ENCODE measurements at regions not wholly inside any gene's neighbourhood (a gene's known extent, or its start where the extent isn't known, plus 50 kb on each side); places are given as distances from the start of the nearest gene placed in this dataset.

GRCh38 chr13:85651440-85651839 lies 147.8 kb downstream of the SLITRK6 start:
- Histone ChIP-seq H4K20me1 (ENCODE audit: insufficient read depth, poor library complexity, severe bottlenecking) (no peaks in the 10 kb centered on the region), H3K36me3 (replicated peaks; ENCODE audit: insufficient read depth, low read depth) (no peaks in the 10 kb centered on the region), H3K27ac (no peak overlapping the region), H3K9me2 (replicated peaks; ENCODE audit: insufficient read depth) (no peaks in the 10 kb centered on the region), H3K27me3 (no peaks in the 10 kb centered on the region), H3K79me2 (no peaks in the 10 kb centered on the region), H3K4me3 (no peak overlapping the region), H3K9me3 (ENCODE audit: low read depth) (no peaks in the 10 kb centered on the region), H3K4me2 (no peak overlapping the region), H2AFZ (no peak overlapping the region), H3K4me1 (ENCODE audit: insufficient read depth) (no peaks in the 10 kb centered on the region)
- TF ChIP-seq, protein P1, sequence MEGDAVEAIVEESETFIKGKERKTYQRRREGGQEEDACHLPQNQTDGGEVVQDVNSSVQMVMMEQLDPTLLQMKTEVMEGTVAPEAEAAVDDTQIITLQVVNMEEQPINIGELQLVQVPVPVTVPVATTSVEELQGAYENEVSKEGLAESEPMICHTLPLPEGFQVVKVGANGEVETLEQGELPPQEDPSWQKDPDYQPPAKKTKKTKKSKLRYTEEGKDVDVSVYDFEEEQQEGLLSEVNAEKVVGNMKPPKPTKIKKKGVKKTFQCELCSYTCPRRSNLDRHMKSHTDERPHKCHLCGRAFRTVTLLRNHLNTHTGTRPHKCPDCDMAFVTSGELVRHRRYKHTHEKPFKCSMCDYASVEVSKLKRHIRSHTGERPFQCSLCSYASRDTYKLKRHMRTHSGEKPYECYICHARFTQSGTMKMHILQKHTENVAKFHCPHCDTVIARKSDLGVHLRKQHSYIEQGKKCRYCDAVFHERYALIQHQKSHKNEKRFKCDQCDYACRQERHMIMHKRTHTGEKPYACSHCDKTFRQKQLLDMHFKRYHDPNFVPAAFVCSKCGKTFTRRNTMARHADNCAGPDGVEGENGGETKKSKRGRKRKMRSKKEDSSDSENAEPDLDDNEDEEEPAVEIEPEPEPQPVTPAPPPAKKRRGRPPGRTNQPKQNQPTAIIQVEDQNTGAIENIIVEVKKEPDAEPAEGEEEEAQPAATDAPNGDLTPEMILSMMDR (IDR thresholded peaks at IDR 0.05; ENCODE audit: poor library complexity): no peak
- TF ChIP-seq EZH2phosphoT487 (IDR thresholded peaks at IDR 0.05; ENCODE audit: low read depth, severe bottlenecking, unreplicated experiment) (no peak), EZH2 (IDR thresholded peaks at IDR 0.05; ENCODE audit: borderline replicate concordance) (no peak)
- DNase-seq (ENCODE audit: low spot score): no peak
- WGBS (ENCODE audit: low lambda C conversion rate, missing lambda C conversion rate): 64% methylated on average over 4 of the region's 4 CpGs

DNA sequence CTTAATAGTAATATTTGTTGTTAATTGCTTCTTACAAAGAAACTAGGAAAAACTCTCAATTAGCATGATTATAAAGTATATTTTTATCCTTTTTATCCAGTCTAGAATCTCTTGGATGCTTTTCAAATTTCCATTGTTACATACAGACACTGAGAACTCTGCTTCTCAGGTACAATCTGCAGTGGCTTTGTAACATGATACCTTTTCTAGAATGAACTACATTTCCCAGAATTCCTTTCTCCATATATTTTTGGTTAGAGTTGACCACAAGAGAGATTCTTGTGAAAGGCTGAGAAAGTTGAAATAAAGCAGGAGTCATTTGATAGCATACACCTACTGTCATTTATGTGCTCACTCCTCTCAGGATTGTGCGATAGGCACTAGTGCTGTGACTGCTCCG lies 148.6 kb downstream of the SLITRK6 start:
- no peaks in the 10 kb centered on the region for H3K9me2 ChIP-seq (replicated peaks; ENCODE audit: insufficient read depth)

DNA sequence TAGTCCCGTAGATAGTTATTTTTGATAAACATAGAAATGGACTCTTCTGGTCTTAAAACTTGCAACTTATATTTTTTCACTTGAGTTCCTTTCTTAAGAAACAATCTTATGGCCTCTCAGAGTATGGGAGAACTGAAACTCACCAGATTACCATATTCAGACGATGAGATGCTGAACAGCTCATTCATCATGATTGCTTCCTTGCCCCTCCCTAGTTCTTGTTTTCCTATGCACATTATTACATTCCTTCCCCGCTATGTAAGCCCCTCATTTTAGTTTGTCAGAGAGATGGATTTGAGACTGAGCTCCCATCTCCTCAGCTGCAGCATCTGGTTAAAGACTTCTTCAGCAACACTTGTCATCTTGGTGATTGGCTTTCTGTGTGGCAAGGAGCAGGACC lies 158.5 kb downstream of the SLITRK6 start:
- Histone ChIP-seq H3K27me3 (no peaks in the 10 kb centered on the region), H3K9me3 (ENCODE audit: low read depth) (no peaks in the 10 kb centered on the region), H3K4me3 (no peak overlapping the region), H3K27ac (no peak overlapping the region), H3K9me2 (replicated peaks; ENCODE audit: insufficient read depth) (no peaks in the 10 kb centered on the region), H3K79me2 (no peaks in the 10 kb centered on the region), H4K20me1 (ENCODE audit: insufficient read depth, poor library complexity, severe bottlenecking) (no peaks in the 10 kb centered on the region), H2AFZ (no peak overlapping the region), H3K36me3 (replicated peaks; ENCODE audit: insufficient read depth, low read depth) (no peaks in the 10 kb centered on the region), H3K4me1 (ENCODE audit: insufficient read depth) (no peaks in the 10 kb centered on the region), H3K4me2 (no peak overlapping the region)
- DNase-seq (ENCODE audit: low spot score): no peak
- TF ChIP-seq EZH2phosphoT487 (IDR thresholded peaks at IDR 0.05; ENCODE audit: low read depth, severe bottlenecking, unreplicated experiment) (no peak), EZH2 (IDR thresholded peaks at IDR 0.05; ENCODE audit: borderline replicate concordance) (no peak)
- TF ChIP-seq, protein P1 (IDR thresholded peaks at IDR 0.05; ENCODE audit: poor library complexity): no peak
- 91% methylated on average over 3 of the region's 3 CpGs for WGBS (ENCODE audit: low lambda C conversion rate, missing lambda C conversion rate)

More for the DNA sequence above, 148.6 kb downstream of the SLITRK6 start:
- no peak overlapping the region for H3K4me2 ChIP-seq
- no peaks in the 10 kb centered on the region for H3K27me3 ChIP-seq
- no peak for TF ChIP-seq EZH2 (IDR thresholded peaks at IDR 0.05; ENCODE audit: borderline replicate concordance)
- TF ChIP-seq, protein P1 (IDR thresholded peaks at IDR 0.05; ENCODE audit: poor library complexity): no peak
- TF ChIP-seq EZH2phosphoT487 (IDR thresholded peaks at IDR 0.05; ENCODE audit: low read depth, severe bottlenecking, unreplicated experiment): no peak
- H3K4me3 ChIP-seq: no peak overlapping the region
- H3K4me1 ChIP-seq (ENCODE audit: insufficient read depth): no peaks in the 10 kb centered on the region
- no peak overlapping the region for H2AFZ ChIP-seq
- no peaks in the 10 kb centered on the region for H3K36me3 ChIP-seq (replicated peaks; ENCODE audit: insufficient read depth, low read depth)
- WGBS (ENCODE audit: low lambda C conversion rate, missing lambda C conversion rate): 88% methylated on average over 2 of the region's 2 CpGs
- no peak overlapping the region for H3K27ac ChIP-seq
- no peaks in the 10 kb centered on the region for H3K79me2 ChIP-seq
- H4K20me1 ChIP-seq (ENCODE audit: insufficient read depth, poor library complexity, severe bottlenecking): no peaks in the 10 kb centered on the region
- H3K9me3 ChIP-seq (ENCODE audit: low read depth): no peaks in the 10 kb centered on the region
- DNase-seq (ENCODE audit: low spot score): no peak
